Uterus (tissue), 2 donors: ENCODE measurements at regions not wholly inside any gene's neighbourhood (a gene's known extent, or its start where the extent isn't known, plus 50 kb on each side); places are given as distances from the start of the nearest gene placed in this dataset.

ENCODE experiments used
- CTCF ChIP-seq, 4 experiments: fragments of 200-600 bp in 2 of 4; fragments of 450-650 bp in 2 of 4; sonication (generic) in 2 of 4; IDR thresholded peaks; one replicate each; pipeline ENCODE4 v1.5.1; 2016 to 2019; ENCODE audit warnings: antibody characterized with exemption in 4 of 4, mild to moderate bottlenecking in 2 of 4, moderate library complexity in 1 of 4
- POLR2A ChIP-seq, 2 donors: fragments of 450-650 bp; IDR thresholded peaks; one replicate each; pipeline ENCODE4 v1.6.1; 2016; ENCODE audit warnings: antibody characterized with exemption in 2 of 2, mild to moderate bottlenecking in 1 of 2, moderate library complexity in 1 of 2

- TF ChIP-seq CTCF (IDR thresholded peaks at IDR 0.05) = no peak
- no peak for TF ChIP-seq POLR2A (IDR thresholded peaks at IDR 0.05)
These were observed 63.3 kb upstream of the LRRC3B start for GRCh38 chr3:26559227-26559626.
